ENCODE measurements at regions not wholly inside any gene's neighbourhood (a gene's known extent, or its start where the extent isn't known, plus 50 kb on each side); places are given as distances from the start of the nearest gene placed in this dataset.

DNA sequence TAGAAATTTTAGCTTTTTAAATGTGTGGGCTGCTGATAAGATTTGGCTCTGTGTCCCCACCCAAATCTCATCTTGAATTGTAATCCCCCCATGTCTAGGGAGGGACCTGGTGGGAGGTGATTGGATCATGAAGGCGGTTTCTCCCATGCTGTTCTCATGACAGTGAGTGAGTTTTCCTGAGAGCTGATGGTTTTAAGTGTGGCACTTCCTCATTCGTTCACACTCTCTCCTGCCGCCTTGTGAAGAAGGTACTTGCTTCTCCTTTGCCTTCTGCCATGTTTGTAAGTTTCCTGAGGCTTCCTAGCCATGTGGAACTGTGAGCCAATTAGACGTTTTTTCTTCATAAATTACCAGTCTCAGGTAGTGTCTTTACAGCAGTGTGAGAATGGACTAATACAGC, 127.8 kb upstream of the MVB12B start:
- H3K27ac ChIP-seq = no peak overlapping the region
- no peak overlapping the region for H3K9ac ChIP-seq (ENCODE audit: insufficient read length)
- H3K36me3 ChIP-seq (ENCODE audit: insufficient read depth, low read length) = no peaks in the 10 kb centered on the region
- H3K4me3 ChIP-seq = no peak overlapping the region
- TF ChIP-seq POLR2AphosphoS5 (IDR thresholded peaks at IDR 0.05; ENCODE audit: borderline replicate concordance, low read depth, low read length) = no peak
- TF ChIP-seq EZH2 (IDR thresholded peaks at IDR 0.05) = no peak
- no peak for TF ChIP-seq FOXP2 (optimal IDR thresholded peaks at IDR 0.05; ENCODE audit: control extremely low read depth, extremely low read length, insufficient read depth)
- DNase-seq (ENCODE audit: low read depth, low spot score) = no peak
- H3K9me3 ChIP-seq (ENCODE audit: low read depth, low read length) = no peaks in the 10 kb centered on the region

- DNase-seq (ENCODE audit: low read depth, low spot score) = no peak
- H3K9ac ChIP-seq (ENCODE audit: insufficient read length) = no peak overlapping the region
- H3K27ac ChIP-seq = no peak overlapping the region
- H3K36me3 ChIP-seq (ENCODE audit: insufficient read depth, low read length) = no peaks in the 10 kb centered on the region
- H3K4me3 ChIP-seq = no peak overlapping the region
- TF ChIP-seq FOXP2 (optimal IDR thresholded peaks at IDR 0.05; ENCODE audit: control extremely low read depth, extremely low read length, insufficient read depth) (no peak), POLR2AphosphoS5 (IDR thresholded peaks at IDR 0.05; ENCODE audit: borderline replicate concordance, low read depth, low read length) (no peak), EZH2 (IDR thresholded peaks at IDR 0.05) (no peak)
- H3K9me3 ChIP-seq (ENCODE audit: low read depth, low read length) = no peaks in the 10 kb centered on the region
These were observed 123.3 kb upstream of the MVB12B start for GRCh38 chr9:126203313-126203712.

DNA sequence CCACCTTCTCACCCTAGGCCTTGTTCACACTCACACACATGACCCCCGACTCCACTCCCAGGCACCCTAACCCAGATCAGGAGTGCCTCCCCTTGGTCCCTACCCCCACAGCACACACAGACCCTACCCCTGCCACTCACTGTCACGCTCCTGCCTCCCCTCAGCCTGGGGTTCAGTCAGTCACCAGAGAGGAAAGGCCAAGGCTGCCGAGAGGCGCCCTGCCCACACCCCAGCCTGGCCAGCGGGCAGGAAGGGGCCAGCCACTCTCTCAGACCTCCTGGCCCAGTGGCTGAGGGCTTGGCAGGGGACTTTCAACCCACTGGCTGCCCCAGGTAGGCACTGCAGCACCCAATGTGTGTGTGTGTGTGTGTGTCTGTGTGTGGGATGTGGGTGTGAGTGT, 122.4 kb upstream of the MVB12B start:
- Histone ChIP-seq H3K27ac (no peak overlapping the region), H3K4me3 (no peak overlapping the region), H3K9ac (ENCODE audit: insufficient read length) (no peak overlapping the region), H3K9me3 (ENCODE audit: low read depth, low read length) (no peaks in the 10 kb centered on the region), H3K36me3 (ENCODE audit: insufficient read depth, low read length) (no peaks in the 10 kb centered on the region)
- TF ChIP-seq EZH2 (IDR thresholded peaks at IDR 0.05) = no peak
- TF ChIP-seq FOXP2 (optimal IDR thresholded peaks at IDR 0.05; ENCODE audit: control extremely low read depth, extremely low read length, insufficient read depth) = no peak
- TF ChIP-seq POLR2AphosphoS5 (IDR thresholded peaks at IDR 0.05; ENCODE audit: borderline replicate concordance, low read depth, low read length) = no peak
- DNase-seq (ENCODE audit: low read depth, low spot score) = no peak

- Histone ChIP-seq H3K9me3 (ENCODE audit: low read depth, low read length) (no peaks in the 10 kb centered on the region), H3K27ac (no peak overlapping the region), H3K4me3 (no peak overlapping the region), H3K36me3 (ENCODE audit: insufficient read depth, low read length) (no peaks in the 10 kb centered on the region), H3K9ac (ENCODE audit: insufficient read length) (no peak overlapping the region)
- no peak for DNase-seq (ENCODE audit: low read depth, low spot score)
- no peak for TF ChIP-seq EZH2 (IDR thresholded peaks at IDR 0.05)
- no peak for TF ChIP-seq POLR2AphosphoS5 (IDR thresholded peaks at IDR 0.05; ENCODE audit: borderline replicate concordance, low read depth, low read length)
- no peak for TF ChIP-seq FOXP2 (optimal IDR thresholded peaks at IDR 0.05; ENCODE audit: control extremely low read depth, extremely low read length, insufficient read depth)
These were observed 121.9 kb upstream of the MVB12B start for GRCh38 chr9:126204708-126205225.

DNA sequence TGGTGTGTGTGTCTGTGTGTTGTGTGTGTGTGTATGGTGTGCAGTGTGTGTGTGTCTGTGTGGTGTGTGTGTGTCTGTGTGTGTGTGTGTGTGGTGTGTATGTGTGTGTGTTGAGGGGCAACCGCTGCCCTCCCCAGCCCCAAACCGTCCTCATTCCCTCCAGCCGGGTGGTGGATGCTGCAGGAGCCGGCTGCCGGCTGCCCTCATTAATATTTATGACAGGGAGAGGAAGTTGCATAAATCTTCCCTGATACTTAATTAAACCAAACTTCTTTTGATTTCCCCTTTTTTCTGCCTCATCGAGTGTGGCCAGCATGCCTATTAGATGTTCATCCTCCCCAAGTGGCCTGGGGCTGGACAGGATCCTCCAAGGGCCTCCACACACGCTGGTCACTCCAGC, 121.4 kb upstream of the MVB12B start:
- Histone ChIP-seq H3K36me3 (ENCODE audit: insufficient read depth, low read length) (no peaks in the 10 kb centered on the region), H3K4me3 (no peak overlapping the region), H3K9me3 (ENCODE audit: low read depth, low read length) (no peaks in the 10 kb centered on the region), H3K9ac (ENCODE audit: insufficient read length) (no peak overlapping the region), H3K27ac (no peak overlapping the region)
- DNase-seq (ENCODE audit: low read depth, low spot score) = no peak
- TF ChIP-seq EZH2 (IDR thresholded peaks at IDR 0.05) = no peak
- no peak for TF ChIP-seq POLR2AphosphoS5 (IDR thresholded peaks at IDR 0.05; ENCODE audit: borderline replicate concordance, low read depth, low read length)
- TF ChIP-seq FOXP2 (optimal IDR thresholded peaks at IDR 0.05; ENCODE audit: control extremely low read depth, extremely low read length, insufficient read depth) = no peak

DNA sequence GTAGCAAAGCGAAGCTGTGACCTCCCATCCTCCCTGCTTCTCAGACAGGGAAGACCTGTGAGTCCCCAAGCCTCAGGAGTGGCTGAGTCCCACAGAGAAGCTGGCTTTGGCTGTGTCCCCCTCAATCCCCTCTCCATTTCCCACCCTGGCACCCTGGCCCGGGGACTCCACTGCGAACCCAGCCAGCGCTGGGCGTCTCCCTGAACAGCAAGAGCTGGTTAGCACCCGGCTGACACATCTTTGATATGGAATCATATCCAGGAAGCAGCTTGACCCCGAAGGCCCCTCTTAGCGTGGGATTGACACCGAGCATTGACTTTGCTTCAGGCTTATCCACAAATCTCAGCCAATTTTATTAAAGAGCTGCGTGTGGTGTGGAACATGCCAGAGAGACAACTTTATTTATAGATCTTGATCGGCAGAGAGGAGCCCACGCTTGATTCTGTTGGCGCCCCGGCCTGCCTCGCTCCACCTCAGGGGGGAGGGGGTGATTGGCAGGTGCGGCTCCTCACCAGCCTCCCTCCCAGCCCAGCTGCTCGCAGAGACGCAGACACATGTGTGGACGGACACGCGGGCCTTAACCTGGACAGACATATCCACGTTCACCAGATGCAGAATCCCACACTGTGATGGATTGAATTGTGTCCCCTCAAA, 120.7 kb upstream of the MVB12B start:
- DNase-seq (ENCODE audit: low read depth, low spot score) = no peak
- TF ChIP-seq POLR2AphosphoS5 (IDR thresholded peaks at IDR 0.05; ENCODE audit: borderline replicate concordance, low read depth, low read length) (no peak), EZH2 (IDR thresholded peaks at IDR 0.05) (no peak), FOXP2 (optimal IDR thresholded peaks at IDR 0.05; ENCODE audit: control extremely low read depth, extremely low read length, insufficient read depth) (no peak)
- H3K9me3 ChIP-seq (ENCODE audit: low read depth, low read length) = no peaks in the 10 kb centered on the region

GRCh38 chr9:126207256-126207655, 119.4 kb upstream of the MVB12B start:
- Histone ChIP-seq H3K9ac (ENCODE audit: insufficient read length) (no peak overlapping the region), H3K9me3 (ENCODE audit: low read depth, low read length) (no peaks in the 10 kb centered on the region), H3K27ac (no peak overlapping the region), H3K36me3 (ENCODE audit: insufficient read depth, low read length) (no peaks in the 10 kb centered on the region), H3K4me3 (no peak overlapping the region)
- no peak for TF ChIP-seq EZH2 (IDR thresholded peaks at IDR 0.05)
- TF ChIP-seq POLR2AphosphoS5 (IDR thresholded peaks at IDR 0.05; ENCODE audit: borderline replicate concordance, low read depth, low read length) = no peak
- TF ChIP-seq FOXP2 (optimal IDR thresholded peaks at IDR 0.05; ENCODE audit: control extremely low read depth, extremely low read length, insufficient read depth) = no peak
- no peak for DNase-seq (ENCODE audit: low read depth, low spot score)

More for the DNA sequence above, 120.7 kb upstream of the MVB12B start:
- Histone ChIP-seq H3K4me3 (no peak overlapping the region), H3K9ac (ENCODE audit: insufficient read length) (no peak overlapping the region), H3K27ac (no peak overlapping the region), H3K36me3 (ENCODE audit: insufficient read depth, low read length) (no peaks in the 10 kb centered on the region)

GRCh38 chr9:126208216-126208758, 118.3 kb upstream of the MVB12B start:
- no peak overlapping the region for H3K27ac ChIP-seq
- no peaks in the 10 kb centered on the region for H3K9me3 ChIP-seq (ENCODE audit: low read depth, low read length)
- H3K36me3 ChIP-seq (ENCODE audit: insufficient read depth, low read length) = no peaks in the 10 kb centered on the region
- no peak overlapping the region for H3K9ac ChIP-seq (ENCODE audit: insufficient read length)
- DNase-seq (ENCODE audit: low read depth, low spot score) = no peak
- TF ChIP-seq EZH2 (IDR thresholded peaks at IDR 0.05) = no peak
- no peak for TF ChIP-seq POLR2AphosphoS5 (IDR thresholded peaks at IDR 0.05; ENCODE audit: borderline replicate concordance, low read depth, low read length)
- no peak for TF ChIP-seq FOXP2 (optimal IDR thresholded peaks at IDR 0.05; ENCODE audit: control extremely low read depth, extremely low read length, insufficient read depth)
- H3K4me3 ChIP-seq = no peak overlapping the region

All from SK-N-MC (cell line).